ENCODE measurements at regions not wholly inside any gene's neighbourhood (a gene's known extent, or its start where the extent isn't known, plus 50 kb on each side); places are given as distances from the start of the nearest gene placed in this dataset.

DNA sequence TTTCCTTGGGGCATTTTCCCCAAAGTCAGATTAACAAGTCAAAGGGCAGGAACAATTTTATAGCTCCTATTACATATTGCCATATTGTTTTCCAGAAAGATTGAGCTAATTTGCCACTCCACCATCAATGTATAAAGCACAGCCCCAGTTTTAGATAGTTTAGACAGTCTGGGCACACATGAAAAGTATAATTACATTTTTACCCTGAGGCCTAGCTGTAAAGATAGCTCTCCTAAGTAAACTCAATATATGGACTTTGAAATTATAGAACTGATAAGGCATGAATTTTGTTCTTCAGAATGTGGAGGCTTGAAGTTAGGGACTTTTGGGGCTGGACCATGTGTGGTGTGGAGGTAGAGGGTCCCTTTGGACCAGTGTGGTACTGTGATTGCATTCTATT, 166.0 kb downstream of the FHIP1A start:
- TF ChIP-seq MAZ (IDR thresholded peaks at IDR 0.05; ENCODE audit: borderline replicate concordance, low read depth, low read length) (no peak), MAFK (IDR thresholded peaks at IDR 0.05; ENCODE audit: low read depth, low read length) (no peak), SMC3 (IDR thresholded peaks at IDR 0.05; ENCODE audit: low read depth, low read length) (no peak), RCOR1 (IDR thresholded peaks at IDR 0.05; ENCODE audit: insufficient replicate concordance, low read length) (no peak), POLR2A (IDR thresholded peaks at IDR 0.05; ENCODE audit: low read depth, low read length) (no peak), RAD21 (IDR thresholded peaks at IDR 0.05; ENCODE audit: low read length) (no peak)
- TF ChIP-seq, protein P1, sequence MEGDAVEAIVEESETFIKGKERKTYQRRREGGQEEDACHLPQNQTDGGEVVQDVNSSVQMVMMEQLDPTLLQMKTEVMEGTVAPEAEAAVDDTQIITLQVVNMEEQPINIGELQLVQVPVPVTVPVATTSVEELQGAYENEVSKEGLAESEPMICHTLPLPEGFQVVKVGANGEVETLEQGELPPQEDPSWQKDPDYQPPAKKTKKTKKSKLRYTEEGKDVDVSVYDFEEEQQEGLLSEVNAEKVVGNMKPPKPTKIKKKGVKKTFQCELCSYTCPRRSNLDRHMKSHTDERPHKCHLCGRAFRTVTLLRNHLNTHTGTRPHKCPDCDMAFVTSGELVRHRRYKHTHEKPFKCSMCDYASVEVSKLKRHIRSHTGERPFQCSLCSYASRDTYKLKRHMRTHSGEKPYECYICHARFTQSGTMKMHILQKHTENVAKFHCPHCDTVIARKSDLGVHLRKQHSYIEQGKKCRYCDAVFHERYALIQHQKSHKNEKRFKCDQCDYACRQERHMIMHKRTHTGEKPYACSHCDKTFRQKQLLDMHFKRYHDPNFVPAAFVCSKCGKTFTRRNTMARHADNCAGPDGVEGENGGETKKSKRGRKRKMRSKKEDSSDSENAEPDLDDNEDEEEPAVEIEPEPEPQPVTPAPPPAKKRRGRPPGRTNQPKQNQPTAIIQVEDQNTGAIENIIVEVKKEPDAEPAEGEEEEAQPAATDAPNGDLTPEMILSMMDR (conservative IDR thresholded peaks at IDR 0.05; ENCODE audit: low read depth, low read length) = no peak

Measured in IMR-90 (cell line).